Upper lobe of left lung (tissue), 4 donors: ENCODE measurements at regions not wholly inside any gene's neighbourhood (a gene's known extent, or its start where the extent isn't known, plus 50 kb on each side); places are given as distances from the start of the nearest gene placed in this dataset.

Experiments used
- CTCF ChIP-seq, 6 experiments: fragments of 450-650 bp in 4 of 6; fragments of 200-600 bp in 2 of 6; sonication (generic) in 2 of 6; IDR thresholded peaks; one replicate each; pipeline ENCODE4 v1.5.1; 2016 to 2019; ENCODE audit warnings: antibody characterized with exemption in 6 of 6
- EP300 ChIP-seq, 4 donors: sonication (generic); formaldehyde crosslinking; IDR thresholded peaks; one replicate each; pipeline ENCODE4 v1.5.1; 2017; ENCODE audit warnings: antibody characterized with exemption in 4 of 4, control low read depth in 2 of 4

- TF ChIP-seq EP300 (IDR thresholded peaks at IDR 0.05), result no peak
- TF ChIP-seq CTCF (IDR thresholded peaks at IDR 0.05), result no peak
Measured at GRCh38 chr5:164300295-164300694, 794.9 kb downstream of the MAT2B start.
